ENCODE measurements at regions not wholly inside any gene's neighbourhood (a gene's known extent, or its start where the extent isn't known, plus 50 kb on each side); places are given as distances from the start of the nearest gene placed in this dataset.

GRCh38 chr7:25965405-25966123 lies 186.4 kb upstream of the NFE2L3 start:
- no peak overlapping the region for H3K9ac ChIP-seq (ENCODE audit: insufficient read length)
- no peak overlapping the region for H3K27ac ChIP-seq
- no peak for DNase-seq (ENCODE audit: low read depth, low spot score)
- no peak overlapping the region for H3K4me3 ChIP-seq
- no peaks in the 10 kb centered on the region for H3K36me3 ChIP-seq (ENCODE audit: insufficient read depth, low read length)
- H3K9me3 ChIP-seq (ENCODE audit: low read depth, low read length), result no peaks in the 10 kb centered on the region
- TF ChIP-seq EZH2 (IDR thresholded peaks at IDR 0.05) (no peak), POLR2AphosphoS5 (IDR thresholded peaks at IDR 0.05; ENCODE audit: borderline replicate concordance, low read depth, low read length) (no peak), FOXP2 (optimal IDR thresholded peaks at IDR 0.05; ENCODE audit: control extremely low read depth, extremely low read length, insufficient read depth) (no peak)

DNA sequence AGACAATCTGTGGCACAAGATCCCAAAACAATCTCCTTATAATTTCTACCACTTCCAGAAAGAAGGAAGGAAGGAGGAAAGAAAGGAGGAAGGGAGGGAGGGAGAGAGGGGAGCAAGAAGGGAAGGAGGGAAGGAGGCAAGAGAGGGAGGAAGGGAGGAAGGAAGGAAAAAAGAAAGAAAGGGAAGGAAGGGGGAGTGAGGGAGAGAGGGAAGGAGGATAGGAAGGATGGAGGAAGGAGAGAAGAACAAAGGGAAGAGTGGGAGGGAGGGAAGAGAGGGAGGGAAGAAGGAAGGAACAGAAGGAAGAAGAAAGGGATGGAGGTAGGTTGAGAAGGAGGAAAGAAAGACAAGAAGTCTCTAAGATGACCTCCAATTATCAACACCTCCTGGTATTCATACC lies 185.5 kb upstream of the NFE2L3 start:
- H3K9ac ChIP-seq (ENCODE audit: insufficient read length), result no peak overlapping the region
- TF ChIP-seq POLR2AphosphoS5 (IDR thresholded peaks at IDR 0.05; ENCODE audit: borderline replicate concordance, low read depth, low read length) (no peak), FOXP2 (optimal IDR thresholded peaks at IDR 0.05; ENCODE audit: control extremely low read depth, extremely low read length, insufficient read depth) (no peak), EZH2 (IDR thresholded peaks at IDR 0.05) (no peak)
- no peaks in the 10 kb centered on the region for H3K36me3 ChIP-seq (ENCODE audit: insufficient read depth, low read length)
- H3K27ac ChIP-seq, result no peak overlapping the region
- no peak for DNase-seq (ENCODE audit: low read depth, low spot score)
- H3K9me3 ChIP-seq (ENCODE audit: low read depth, low read length), result no peaks in the 10 kb centered on the region
- no peak overlapping the region for H3K4me3 ChIP-seq

DNA sequence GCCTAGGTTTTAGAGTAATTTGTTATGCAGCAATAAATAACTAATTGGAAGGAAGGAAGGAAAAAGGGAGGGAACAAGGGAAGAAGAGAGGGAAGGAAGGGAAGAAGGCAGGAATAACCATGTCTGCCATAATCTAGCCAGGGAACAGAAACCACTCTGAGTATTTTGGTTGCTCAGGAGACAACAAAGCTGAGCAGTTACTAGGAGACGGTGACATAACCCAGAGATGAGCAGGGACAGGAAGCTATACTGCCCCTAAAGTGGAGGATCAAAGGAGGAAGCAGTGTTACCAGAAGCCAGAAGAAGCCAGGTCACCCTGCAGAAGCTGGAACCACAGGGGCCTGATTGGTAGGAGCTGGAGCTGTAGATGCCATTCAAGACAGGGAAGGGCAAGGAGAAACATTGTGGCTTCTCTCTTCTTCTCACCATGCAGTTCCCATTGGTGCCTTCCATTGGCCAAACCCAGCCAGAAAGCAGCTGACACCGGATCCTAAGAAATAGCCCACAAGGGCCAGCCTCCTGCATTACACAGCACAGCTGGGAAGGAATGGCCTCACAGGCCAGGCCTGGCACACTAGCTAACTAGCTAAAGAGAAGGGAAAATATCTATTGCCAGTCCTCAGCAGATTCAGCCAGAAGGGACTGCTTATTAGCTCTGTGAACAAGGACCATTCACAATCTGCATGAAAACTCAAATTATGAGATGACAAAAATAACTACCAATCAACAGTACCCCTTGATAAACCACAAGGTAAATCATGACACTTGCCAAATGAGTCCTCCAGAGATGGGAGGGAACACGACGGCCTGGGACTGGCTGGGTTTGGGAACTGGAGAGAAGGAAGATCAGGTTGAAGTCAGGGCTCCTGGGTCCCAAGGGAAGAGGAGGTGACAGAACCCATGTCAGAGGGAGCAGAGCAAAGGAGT lies 184.5 kb upstream of the NFE2L3 start:
- Histone ChIP-seq H3K9ac (ENCODE audit: insufficient read length) (no peak overlapping the region), H3K9me3 (ENCODE audit: low read depth, low read length) (no peaks in the 10 kb centered on the region), H3K36me3 (ENCODE audit: insufficient read depth, low read length) (no peaks in the 10 kb centered on the region), H3K4me3 (no peak overlapping the region), H3K27ac (no peak overlapping the region)
- no peak for DNase-seq (ENCODE audit: low read depth, low spot score)
- TF ChIP-seq FOXP2 (optimal IDR thresholded peaks at IDR 0.05; ENCODE audit: control extremely low read depth, extremely low read length, insufficient read depth) (no peak), POLR2AphosphoS5 (IDR thresholded peaks at IDR 0.05; ENCODE audit: borderline replicate concordance, low read depth, low read length) (no peak), EZH2 (IDR thresholded peaks at IDR 0.05) (no peak)

GRCh38 chr7:25968205-25968993 lies 183.6 kb upstream of the NFE2L3 start:
- TF ChIP-seq FOXP2 (optimal IDR thresholded peaks at IDR 0.05; ENCODE audit: control extremely low read depth, extremely low read length, insufficient read depth), result no peak
- TF ChIP-seq EZH2 (IDR thresholded peaks at IDR 0.05), result no peak
- no peak for TF ChIP-seq POLR2AphosphoS5 (IDR thresholded peaks at IDR 0.05; ENCODE audit: borderline replicate concordance, low read depth, low read length)
- Histone ChIP-seq H3K27ac (no peak overlapping the region), H3K9me3 (ENCODE audit: low read depth, low read length) (no peaks in the 10 kb centered on the region), H3K9ac (ENCODE audit: insufficient read length) (no peak overlapping the region), H3K36me3 (ENCODE audit: insufficient read depth, low read length) (no peaks in the 10 kb centered on the region), H3K4me3 (no peak overlapping the region)
- no peak for DNase-seq (ENCODE audit: low read depth, low spot score)

DNA sequence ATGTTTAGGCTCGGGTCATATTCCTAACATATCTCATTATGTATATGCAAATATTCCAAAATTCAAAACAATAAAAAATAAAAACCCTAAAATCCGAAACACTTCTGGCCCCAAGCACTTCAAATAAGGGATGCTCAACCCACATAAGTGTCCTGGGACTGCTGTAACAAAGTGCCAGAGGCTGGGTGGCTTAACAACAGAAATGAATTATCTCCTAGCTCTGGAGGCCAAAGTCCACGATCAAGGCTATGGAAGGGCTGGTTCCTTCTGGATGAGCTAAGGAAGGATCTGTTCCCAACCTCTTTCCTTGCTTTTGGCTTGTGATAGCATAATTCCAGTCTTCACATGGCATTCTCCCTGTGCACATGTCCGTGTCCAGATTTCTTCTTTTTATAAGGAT lies 181.6 kb upstream of the NFE2L3 start:
- Histone ChIP-seq H3K9me3 (ENCODE audit: low read depth, low read length) (no peaks in the 10 kb centered on the region), H3K36me3 (ENCODE audit: insufficient read depth, low read length) (no peaks in the 10 kb centered on the region), H3K4me3 (no peak overlapping the region), H3K9ac (ENCODE audit: insufficient read length) (no peak overlapping the region), H3K27ac (no peak overlapping the region)
- TF ChIP-seq POLR2AphosphoS5 (IDR thresholded peaks at IDR 0.05; ENCODE audit: borderline replicate concordance, low read depth, low read length) (no peak), EZH2 (IDR thresholded peaks at IDR 0.05) (no peak), FOXP2 (optimal IDR thresholded peaks at IDR 0.05; ENCODE audit: control extremely low read depth, extremely low read length, insufficient read depth) (no peak)
- DNase-seq (ENCODE audit: low read depth, low spot score), result no peak

DNA sequence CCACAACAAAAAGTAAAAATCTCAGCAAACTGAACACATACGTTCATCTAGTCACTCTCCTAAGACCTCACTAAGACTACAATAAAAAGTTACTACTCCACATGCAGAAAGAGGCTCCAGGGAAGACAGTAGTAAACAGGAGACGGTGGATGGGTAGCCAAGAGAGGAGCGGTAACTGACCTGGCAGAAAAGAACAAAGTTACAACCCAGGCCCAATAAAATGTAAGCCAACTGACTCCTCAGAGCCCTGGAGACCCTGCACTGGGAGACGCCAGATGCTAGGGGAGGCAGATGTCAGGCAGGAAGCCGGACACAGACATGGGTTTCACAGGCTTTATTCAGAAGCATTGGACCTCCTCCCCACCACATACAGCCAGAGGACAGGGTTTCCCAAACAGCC lies 181.1 kb upstream of the NFE2L3 start:
- Histone ChIP-seq H3K27ac (no peak overlapping the region), H3K36me3 (ENCODE audit: insufficient read depth, low read length) (no peaks in the 10 kb centered on the region), H3K9ac (ENCODE audit: insufficient read length) (no peak overlapping the region), H3K9me3 (ENCODE audit: low read depth, low read length) (no peaks in the 10 kb centered on the region), H3K4me3 (no peak overlapping the region)
- DNase-seq (ENCODE audit: low read depth, low spot score), result no peak
- TF ChIP-seq EZH2 (IDR thresholded peaks at IDR 0.05), result no peak
- TF ChIP-seq POLR2AphosphoS5 (IDR thresholded peaks at IDR 0.05; ENCODE audit: borderline replicate concordance, low read depth, low read length), result no peak
- no peak for TF ChIP-seq FOXP2 (optimal IDR thresholded peaks at IDR 0.05; ENCODE audit: control extremely low read depth, extremely low read length, insufficient read depth)

DNA sequence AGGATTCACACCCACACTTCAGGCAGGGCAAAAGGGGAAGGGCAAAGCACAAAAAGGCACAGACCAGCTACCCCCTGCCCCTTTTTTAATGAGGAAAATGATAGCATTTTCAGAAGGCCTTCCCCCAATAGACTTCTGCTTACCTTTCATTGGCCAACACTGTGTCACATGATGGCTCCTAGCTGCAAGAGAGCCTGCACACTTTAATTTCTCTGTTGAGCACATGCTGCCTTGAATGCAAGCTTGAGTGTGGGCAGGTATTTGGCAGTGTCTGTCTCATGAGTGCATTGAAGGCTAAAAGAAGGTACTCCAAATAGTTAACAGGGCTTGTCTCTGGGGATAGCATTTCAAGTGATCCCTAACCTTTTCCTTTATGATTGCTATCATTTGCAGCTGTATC lies 175.4 kb upstream of the NFE2L3 start:
- no peak for TF ChIP-seq EZH2 (IDR thresholded peaks at IDR 0.05)
- TF ChIP-seq FOXP2 (optimal IDR thresholded peaks at IDR 0.05; ENCODE audit: control extremely low read depth, extremely low read length, insufficient read depth), result no peak
- no peak for TF ChIP-seq POLR2AphosphoS5 (IDR thresholded peaks at IDR 0.05; ENCODE audit: borderline replicate concordance, low read depth, low read length)
- DNase-seq (ENCODE audit: low read depth, low spot score), result no peak
- H3K9me3 ChIP-seq (ENCODE audit: low read depth, low read length), result no peaks in the 10 kb centered on the region
- H3K9ac ChIP-seq (ENCODE audit: insufficient read length), result no peak overlapping the region
- H3K36me3 ChIP-seq (ENCODE audit: insufficient read depth, low read length), result no peaks in the 10 kb centered on the region
- H3K27ac ChIP-seq, result no peak overlapping the region
- H3K4me3 ChIP-seq, result no peak overlapping the region

- no peaks in the 10 kb centered on the region for H3K9me3 ChIP-seq (ENCODE audit: low read depth, low read length)
Observed at GRCh38 chr7:25978466-25978865, 173.5 kb upstream of the NFE2L3 start.

More at GRCh38 chr7:25978466-25978865, 173.5 kb upstream of the NFE2L3 start:
- no peaks in the 10 kb centered on the region for H3K36me3 ChIP-seq (ENCODE audit: insufficient read depth, low read length)
- no peak overlapping the region for H3K9ac ChIP-seq (ENCODE audit: insufficient read length)
- DNase-seq (ENCODE audit: low read depth, low spot score), result no peak
- no peak overlapping the region for H3K4me3 ChIP-seq
- TF ChIP-seq FOXP2 (optimal IDR thresholded peaks at IDR 0.05; ENCODE audit: control extremely low read depth, extremely low read length, insufficient read depth), result no peak
- TF ChIP-seq EZH2 (IDR thresholded peaks at IDR 0.05), result no peak
- TF ChIP-seq POLR2AphosphoS5 (IDR thresholded peaks at IDR 0.05; ENCODE audit: borderline replicate concordance, low read depth, low read length), result no peak
- H3K27ac ChIP-seq, result no peak overlapping the region

All from SK-N-MC (cell line).